BJ (cell line): ENCODE measurements at regions not wholly inside any gene's neighbourhood (a gene's known extent, or its start where the extent isn't known, plus 50 kb on each side); places are given as distances from the start of the nearest gene placed in this dataset.

Source experiments
- CTCF ChIA-PET: fragments of 350-600 bp; formaldehyde crosslinking; extraction: SDS; loops from one replicate; lab custom pipeline; 2021; ENCODE audit warnings: antibody characterized with exemption, inconsistent platforms; lab: Yijun Ruan, JAX
- POLR2A ChIA-PET: fragments of 300-600 bp; sonication (Branson Sonifier 250); formaldehyde crosslinking; extraction: SDS; loops from one replicate; lab custom pipeline; 2021; ENCODE audit warnings: antibody characterized with exemption; lab: Charles Lee
- DNase-seq: peaks from one replicate; pipeline ENCODE4 v3.0.0-alpha.2; 2011; ENCODE audit warnings: low read depth
- H3K27me3 ChIP-seq: 2 replicates; pipeline ENCODE4 v1.6.0; 2011; ENCODE audit warnings: low read length; ENCODE audit not compliant: control insufficient read depth, insufficient read depth
- H3K36me3 ChIP-seq: 2 replicates; pipeline ENCODE4 v1.5.1; 2011; ENCODE audit warnings: low read length; ENCODE audit not compliant: control insufficient read depth, insufficient read depth
- H3K4me3 ChIP-seq: 2 replicates; pipeline ENCODE4 v1.5.1; 2011; ENCODE audit warnings: low read depth, mild to moderate bottlenecking, control low read depth, low read length
- TF ChIP-seq, protein P1 (sequence below): IDR thresholded peaks from 2 replicates; pipeline ENCODE4 v1.5.1; 2011; ENCODE audit warnings: low read depth, mild to moderate bottlenecking, control low read depth, inconsistent platforms, low read length, moderate library complexity; ENCODE audit not compliant: insufficient read depth

DNA sequence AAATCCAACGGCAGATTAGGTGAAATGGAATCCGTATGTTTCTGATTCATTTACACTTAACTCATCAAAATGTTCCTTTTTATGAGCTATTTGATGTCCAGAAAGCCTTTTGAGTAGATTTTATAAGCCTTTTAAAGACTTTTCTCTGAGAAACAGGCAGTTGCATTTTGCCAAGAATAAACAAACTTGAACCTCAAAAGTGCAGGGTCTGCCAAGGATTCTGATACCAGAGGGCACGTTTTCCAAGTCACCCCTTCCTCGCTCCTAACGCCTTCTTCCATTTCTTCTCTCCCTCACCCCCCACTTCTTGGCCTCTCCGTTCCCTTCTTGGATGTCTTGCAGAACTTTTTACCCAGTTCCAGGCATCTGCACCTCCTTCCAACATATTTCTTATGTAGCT, 200.6 kb upstream of the TBX3 start:
- POLR2A ChIA-PET, result interaction anchor here (0.6 kb wide), 2 partner anchors 19 to 253 kb away, joined by 3 read pairs; no protein-coding TSS in a partner anchor
- H3K36me3 ChIP-seq, result no peaks in the 10 kb centered on the region
- CTCF ChIA-PET, result interaction anchor here (1.0 to 1.6 kb wide), 2 partner anchors 9 to 10 kb away, joined by 3 to 5 read pairs; no protein-coding TSS in a partner anchor
- TF ChIP-seq, protein P1, sequence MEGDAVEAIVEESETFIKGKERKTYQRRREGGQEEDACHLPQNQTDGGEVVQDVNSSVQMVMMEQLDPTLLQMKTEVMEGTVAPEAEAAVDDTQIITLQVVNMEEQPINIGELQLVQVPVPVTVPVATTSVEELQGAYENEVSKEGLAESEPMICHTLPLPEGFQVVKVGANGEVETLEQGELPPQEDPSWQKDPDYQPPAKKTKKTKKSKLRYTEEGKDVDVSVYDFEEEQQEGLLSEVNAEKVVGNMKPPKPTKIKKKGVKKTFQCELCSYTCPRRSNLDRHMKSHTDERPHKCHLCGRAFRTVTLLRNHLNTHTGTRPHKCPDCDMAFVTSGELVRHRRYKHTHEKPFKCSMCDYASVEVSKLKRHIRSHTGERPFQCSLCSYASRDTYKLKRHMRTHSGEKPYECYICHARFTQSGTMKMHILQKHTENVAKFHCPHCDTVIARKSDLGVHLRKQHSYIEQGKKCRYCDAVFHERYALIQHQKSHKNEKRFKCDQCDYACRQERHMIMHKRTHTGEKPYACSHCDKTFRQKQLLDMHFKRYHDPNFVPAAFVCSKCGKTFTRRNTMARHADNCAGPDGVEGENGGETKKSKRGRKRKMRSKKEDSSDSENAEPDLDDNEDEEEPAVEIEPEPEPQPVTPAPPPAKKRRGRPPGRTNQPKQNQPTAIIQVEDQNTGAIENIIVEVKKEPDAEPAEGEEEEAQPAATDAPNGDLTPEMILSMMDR, result no peak
- H3K27me3 ChIP-seq, result no peaks in the 10 kb centered on the region
- DNase-seq, result no peak
- no peak overlapping the region for H3K4me3 ChIP-seq

DNA sequence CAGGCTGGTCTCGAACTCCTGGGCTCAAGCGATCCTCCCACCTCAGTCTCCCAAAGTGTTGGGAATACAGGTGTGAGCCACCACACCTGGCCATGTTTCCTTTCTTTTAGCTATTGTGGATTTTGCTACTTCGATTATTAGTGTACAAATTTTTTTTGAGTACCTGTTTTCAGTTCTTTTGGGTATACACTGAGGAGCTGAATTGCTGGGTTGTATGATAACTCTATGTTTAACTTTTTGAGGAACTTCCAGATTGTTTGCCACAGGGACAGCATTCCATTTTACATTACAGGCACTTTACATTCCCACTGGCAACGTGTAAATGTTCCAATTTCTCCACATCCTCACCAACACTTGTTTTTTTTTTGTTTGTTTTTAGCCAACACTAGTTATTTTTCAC, 198.1 kb upstream of the TBX3 start:
- TF ChIP-seq, protein P1, result no peak
- no peaks in the 10 kb centered on the region for H3K27me3 ChIP-seq
- H3K36me3 ChIP-seq, result no peaks in the 10 kb centered on the region
- ChIA-PET POLR2A (no interaction called here), CTCF (interaction anchor here (0.6 kb wide), 1 partner anchor 18 kb away, joined by 3 read pairs; no protein-coding TSS in a partner anchor)
- DNase-seq, result no peak
- H3K4me3 ChIP-seq, result no peak overlapping the region

DNA sequence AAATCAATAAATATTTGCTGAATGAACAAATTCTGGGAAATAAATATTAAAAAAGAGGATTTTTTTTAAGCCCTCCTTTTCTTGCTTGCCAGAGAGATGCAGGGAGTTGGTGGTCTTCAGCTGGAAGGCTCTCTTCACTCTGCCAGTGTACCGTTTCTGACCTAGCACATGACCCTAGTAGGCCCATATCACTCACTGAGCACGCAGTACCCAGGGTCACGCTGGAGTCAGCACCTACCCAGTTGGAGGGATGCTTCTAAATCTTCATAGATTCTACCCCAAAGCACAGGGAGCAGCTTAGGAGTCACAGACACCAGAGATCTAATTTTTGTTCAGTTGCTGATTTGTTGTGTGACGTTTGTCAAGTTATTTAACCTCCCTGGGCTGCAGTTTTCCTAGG, 195.4 kb upstream of the TBX3 start:
- ChIA-PET POLR2A (no interaction called here), CTCF (interaction anchor here (0.6 kb wide), 1 partner anchor 1198 kb away, joined by 3 read pairs; no protein-coding TSS in a partner anchor)
- Histone ChIP-seq H3K27me3 (no peaks in the 10 kb centered on the region), H3K4me3 (no peak overlapping the region), H3K36me3 (no peaks in the 10 kb centered on the region)
- no peak for DNase-seq
- TF ChIP-seq, protein P1, result no peak

DNA sequence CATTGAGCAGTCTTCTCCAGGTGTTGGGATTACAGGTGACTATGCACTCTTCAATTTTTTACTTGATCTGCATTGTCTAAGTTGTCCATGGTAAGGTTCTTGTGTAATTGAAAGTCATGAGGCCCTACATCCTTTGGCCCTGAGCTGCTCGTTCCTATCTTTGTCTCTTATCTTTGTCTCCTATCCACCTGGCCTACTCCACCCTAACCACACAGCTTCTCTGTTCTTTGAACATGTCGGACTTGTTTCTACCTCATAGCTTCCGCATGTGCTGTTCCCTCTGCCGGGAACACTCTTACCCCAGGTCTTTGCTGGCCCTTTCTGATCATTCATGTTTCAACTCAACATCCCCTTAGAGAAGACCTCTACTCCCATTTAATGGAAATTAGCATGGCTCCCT, 194.8 kb upstream of the TBX3 start:
- DNase-seq, result no peak
- CTCF ChIA-PET, result interaction anchor here (0.6 kb wide), 1 partner anchor 1197 kb away, joined by 3 read pairs; no protein-coding TSS in a partner anchor

DNA sequence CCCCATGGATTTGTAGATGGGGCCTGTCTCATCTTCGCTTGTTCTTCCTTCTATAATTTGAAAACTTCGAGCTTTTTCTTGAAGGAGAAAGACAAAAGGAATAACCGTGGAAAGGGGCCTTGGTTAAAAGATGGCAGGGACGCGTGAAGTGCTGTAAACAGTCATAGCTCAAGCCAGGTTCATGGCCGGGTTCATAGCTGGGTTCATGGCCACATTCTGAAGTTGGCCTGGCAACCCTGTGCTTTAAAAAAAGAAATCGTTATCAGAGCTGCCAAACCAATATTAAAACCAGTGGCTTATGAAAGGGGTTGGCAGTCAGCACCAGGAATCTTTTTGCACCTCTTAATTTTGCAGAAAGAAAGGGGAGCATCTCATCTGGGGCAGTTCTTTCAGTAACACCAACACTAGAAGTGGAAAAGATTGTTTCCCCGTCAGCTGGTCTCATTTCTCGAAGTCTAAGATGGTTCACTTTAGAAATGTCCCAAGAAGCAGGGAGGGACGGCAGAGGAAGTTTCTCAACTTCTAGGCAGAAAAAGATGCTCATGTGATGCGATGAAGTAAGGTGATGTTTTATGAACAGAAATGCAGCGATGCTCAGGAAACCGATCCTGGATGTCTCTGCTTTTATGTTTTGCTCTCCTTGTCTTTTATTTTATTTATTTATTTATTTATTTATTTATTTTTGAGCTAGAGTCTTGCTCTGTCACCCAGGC, 193.1 kb upstream of the TBX3 start:
- Histone ChIP-seq H3K27me3 (no peaks in the 10 kb centered on the region), H3K4me3 (no peak overlapping the region), H3K36me3 (no peaks in the 10 kb centered on the region)
- DNase-seq, result no peak
- ChIA-PET POLR2A (no interaction called here), CTCF (interaction anchor here (0.6 to 1.3 kb wide), 3 partner anchors 22 to 109 kb away, joined by 3 read pairs; no protein-coding TSS in a partner anchor)
- TF ChIP-seq, protein P1, result no peak

More for the DNA sequence above, 194.8 kb upstream of the TBX3 start:
- H3K4me3 ChIP-seq, result no peak overlapping the region
- TF ChIP-seq, protein P1, result no peak
- H3K36me3 ChIP-seq, result no peaks in the 10 kb centered on the region
- no peaks in the 10 kb centered on the region for H3K27me3 ChIP-seq
- POLR2A ChIA-PET, result no interaction called here
